HG03108 (cell line): ENCODE measurements at regions not wholly inside any gene's neighbourhood (a gene's known extent, or its start where the extent isn't known, plus 50 kb on each side); places are given as distances from the start of the nearest gene placed in this dataset.
"Not testable (repeated sequence)": the region's sequence is repeated elsewhere in the genome, so short reads cannot be mapped to it uniquely, and the experiment has no call there.

Experiments
- ATAC-seq: cut with Tn5 transposase; IDR thresholded peaks from one replicate; pipeline ENCODE4 v1.9.1; 2021; ENCODE audit warnings: moderate library complexity; ENCODE audit not compliant: unreplicated experiment

GRCh38 chr2:51995293-51995692, 963.4 kb upstream of the NRXN1 start:
- ATAC-seq, result no peak

- ATAC-seq, result no peak
Observed at GRCh38 chr2:51994123-51994763, 962.3 kb upstream of the NRXN1 start.

DNA sequence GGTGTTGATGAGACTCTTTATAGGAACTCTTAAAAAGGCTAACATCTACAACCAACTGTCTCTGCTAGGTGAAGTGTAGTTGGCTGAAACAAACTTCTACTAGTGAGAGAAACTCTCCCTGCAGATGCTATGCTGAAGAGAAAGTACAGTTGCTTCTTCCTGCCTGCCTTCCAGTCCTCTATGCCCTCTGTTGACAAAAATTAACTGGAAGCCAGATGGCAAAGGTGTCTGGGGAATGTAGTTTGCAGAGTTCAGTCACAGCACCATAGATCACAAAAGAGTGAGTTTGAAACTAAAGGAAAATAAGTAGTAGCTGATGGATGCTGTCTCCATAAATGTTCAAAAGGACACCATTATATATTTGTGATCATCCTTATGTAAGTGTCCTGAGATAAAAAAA, 958.8 kb upstream of the NRXN1 start:
- no peak for ATAC-seq

- ATAC-seq, result no peak
Observed at GRCh38 chr2:51986101-51986500, 954.2 kb upstream of the NRXN1 start.

DNA sequence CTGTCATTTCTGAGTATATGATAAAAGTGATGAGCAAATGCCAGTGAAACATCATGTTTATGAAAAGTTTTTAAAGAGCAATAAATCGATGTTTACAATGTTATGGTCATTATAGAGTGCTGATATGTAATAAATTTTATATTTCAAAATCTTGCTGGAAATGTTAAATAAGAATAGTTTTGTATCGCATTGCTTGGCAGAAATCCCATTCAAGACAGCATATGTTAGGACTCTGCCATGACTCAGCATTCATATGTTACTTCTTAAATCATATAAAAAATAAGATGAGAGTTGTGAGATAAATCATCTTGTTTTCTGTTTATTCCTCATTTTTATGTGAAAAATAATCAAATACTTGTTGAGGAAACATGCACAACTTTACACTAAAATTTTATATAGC, 949.9 kb upstream of the NRXN1 start:
- ATAC-seq, result no peak

DNA sequence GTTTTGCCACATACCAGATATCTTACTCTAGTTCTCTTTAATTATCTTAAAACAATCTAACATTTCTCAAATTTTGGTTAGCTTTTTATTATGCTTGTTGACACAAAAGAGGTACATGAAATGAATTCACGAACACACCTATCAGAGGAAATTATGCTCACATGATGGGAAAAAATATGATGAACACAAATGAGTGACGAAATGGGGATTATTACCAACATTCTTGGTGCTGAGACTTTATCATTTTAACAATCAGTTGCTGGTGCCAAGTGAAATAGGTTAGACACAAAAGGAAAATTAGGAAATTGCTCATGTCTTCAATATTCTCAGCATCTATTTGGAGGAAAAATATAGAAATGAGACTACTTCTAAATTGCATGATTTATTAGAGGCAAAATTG, 944.7 kb upstream of the NRXN1 start:
- no peak for ATAC-seq

- no peak for ATAC-seq
Observed at GRCh38 chr2:51971136-51971535, 939.2 kb upstream of the NRXN1 start.

GRCh38 chr2:51969347-51969746, 937.4 kb upstream of the NRXN1 start:
- ATAC-seq, result no peak

DNA sequence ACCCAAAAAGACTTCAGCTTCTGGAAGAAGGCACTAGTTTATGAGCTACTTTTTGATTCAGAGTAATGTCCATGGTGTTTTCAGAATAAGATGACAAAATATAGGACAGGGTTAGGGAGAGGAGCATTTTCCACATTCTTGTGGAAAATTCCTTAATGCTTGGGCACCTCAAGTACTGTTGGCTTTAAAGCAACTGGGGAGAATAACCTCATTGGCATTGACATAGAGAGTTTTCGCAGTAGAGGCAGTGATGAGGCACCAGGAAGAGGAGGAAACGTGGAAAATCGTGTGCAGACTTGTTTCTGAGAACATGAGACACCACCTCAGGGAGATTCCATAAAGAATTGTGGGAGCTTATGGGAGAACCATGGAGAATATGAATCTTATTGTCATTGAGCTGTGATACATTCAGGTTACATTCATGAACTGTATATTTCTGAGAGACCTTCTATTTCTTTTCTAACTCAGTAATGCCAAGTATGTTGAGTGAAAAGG, 929.0 kb upstream of the NRXN1 start:
- no peak for ATAC-seq

GRCh38 chr2:51960281-51960680, 928.3 kb upstream of the NRXN1 start:
- ATAC-seq, result no peak

DNA sequence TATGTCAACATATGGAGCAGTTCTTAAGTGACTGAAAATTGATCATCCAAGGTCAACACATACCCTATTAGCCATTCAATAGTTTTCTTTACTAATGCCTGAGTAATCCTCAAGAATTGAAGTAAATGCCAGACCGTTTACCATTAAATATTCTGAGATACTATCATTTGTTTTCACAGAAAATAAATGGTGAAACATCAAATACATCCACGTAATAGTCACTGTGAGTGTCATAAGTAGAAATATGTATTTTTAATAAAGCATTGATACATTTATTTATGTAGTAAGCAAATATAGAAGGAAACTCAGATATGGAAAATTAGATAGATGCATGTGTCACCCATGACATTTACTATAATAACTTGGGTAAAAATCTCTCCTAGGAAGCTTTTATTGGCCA, 927.8 kb upstream of the NRXN1 start:
- ATAC-seq, result no peak

GRCh38 chr2:51953931-51954330, 922.0 kb upstream of the NRXN1 start:
- ATAC-seq, result no peak

GRCh38 chr2:51921076-51921475, 889.1 kb upstream of the NRXN1 start:
- ATAC-seq, result no peak

- ATAC-seq, result no peak
Observed at GRCh38 chr2:51920509-51920908, 888.6 kb upstream of the NRXN1 start.

- ATAC-seq, result no peak
Observed at GRCh38 chr2:51919395-51919794, 887.5 kb upstream of the NRXN1 start.

- ATAC-seq, result no peak
Observed at GRCh38 chr2:51918113-51918512, 886.2 kb upstream of the NRXN1 start.

DNA sequence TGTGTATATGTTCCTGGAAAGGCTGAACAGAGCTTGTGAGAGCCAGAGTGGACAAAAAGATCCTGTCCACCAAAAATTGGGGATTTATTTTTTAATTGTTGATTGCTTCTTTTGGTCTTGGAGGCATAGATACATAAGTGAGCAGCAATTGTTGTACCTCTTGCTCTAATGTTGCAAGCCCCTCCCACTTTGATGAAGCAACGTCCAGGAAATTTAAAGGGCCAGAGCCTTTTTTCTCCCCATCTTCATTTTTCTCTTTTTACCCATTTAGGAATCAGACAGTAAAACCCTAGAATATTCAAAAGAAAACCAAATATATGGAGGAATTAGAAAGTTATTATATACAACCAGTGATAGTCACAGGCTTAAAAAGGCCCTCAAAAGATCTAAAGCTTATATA, 871.8 kb upstream of the NRXN1 start:
- no peak for ATAC-seq

DNA sequence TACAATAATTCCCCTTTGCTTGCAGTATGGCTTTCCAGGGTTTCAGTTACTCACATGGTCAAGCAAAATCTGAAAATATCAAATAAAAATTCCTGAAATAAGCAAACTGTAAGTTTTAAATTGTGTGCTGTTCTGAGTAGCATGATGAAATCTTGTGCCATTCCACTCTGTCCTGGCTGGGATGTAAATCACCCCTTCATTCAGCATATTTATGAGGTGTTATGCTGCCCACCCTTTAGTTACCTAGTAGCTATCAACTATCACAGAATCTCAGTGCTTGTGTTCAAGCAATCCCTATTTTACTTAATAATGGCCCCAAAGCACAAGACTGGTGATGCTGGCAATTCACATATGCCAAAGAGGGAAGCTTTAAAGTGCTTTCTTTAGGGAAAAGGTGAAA, 867.7 kb upstream of the NRXN1 start:
- ATAC-seq, result no peak

GRCh38 chr2:51894584-51894983, 862.7 kb upstream of the NRXN1 start:
- not testable (repeated sequence) for ATAC-seq

- no peak for ATAC-seq
Observed at GRCh38 chr2:51888120-51888519, 856.2 kb upstream of the NRXN1 start.

DNA sequence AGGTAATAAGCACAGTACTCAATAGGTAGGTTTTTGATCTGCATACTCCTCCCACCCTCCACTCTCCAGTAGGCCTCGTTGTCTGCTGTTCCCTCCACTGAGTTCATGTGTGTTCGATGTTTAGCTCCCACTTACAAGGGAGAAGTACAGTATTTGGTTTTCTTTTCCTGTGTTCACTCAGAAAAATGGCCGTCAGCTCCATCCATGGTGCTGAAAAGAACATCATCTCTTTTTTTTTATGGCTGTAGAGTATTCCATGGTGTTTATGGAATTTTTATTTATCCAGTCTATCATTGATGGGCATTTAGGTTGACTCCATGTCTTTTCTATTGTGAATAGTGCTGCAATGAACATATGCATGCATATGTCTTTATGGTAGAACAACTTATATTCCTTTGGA, 849.7 kb upstream of the NRXN1 start:
- ATAC-seq, result no peak

DNA sequence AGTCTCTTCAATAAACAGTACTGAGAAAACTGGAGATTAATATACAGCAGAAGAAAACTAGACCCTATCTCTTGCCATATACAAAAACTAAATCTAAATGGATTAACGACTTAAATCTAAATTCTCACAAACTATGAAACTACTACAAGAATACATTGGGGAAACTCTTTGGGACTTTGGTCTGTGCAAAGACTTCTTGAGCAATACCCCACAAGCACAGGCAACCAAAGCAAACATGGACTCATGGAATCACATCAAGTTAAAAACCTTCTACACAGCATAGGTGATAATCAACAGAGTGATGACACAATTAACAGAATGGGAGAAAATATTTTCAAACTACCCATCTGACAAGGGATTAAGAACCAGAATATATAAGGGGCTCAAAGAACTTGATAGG, 848.2 kb upstream of the NRXN1 start:
- ATAC-seq, result no peak

DNA sequence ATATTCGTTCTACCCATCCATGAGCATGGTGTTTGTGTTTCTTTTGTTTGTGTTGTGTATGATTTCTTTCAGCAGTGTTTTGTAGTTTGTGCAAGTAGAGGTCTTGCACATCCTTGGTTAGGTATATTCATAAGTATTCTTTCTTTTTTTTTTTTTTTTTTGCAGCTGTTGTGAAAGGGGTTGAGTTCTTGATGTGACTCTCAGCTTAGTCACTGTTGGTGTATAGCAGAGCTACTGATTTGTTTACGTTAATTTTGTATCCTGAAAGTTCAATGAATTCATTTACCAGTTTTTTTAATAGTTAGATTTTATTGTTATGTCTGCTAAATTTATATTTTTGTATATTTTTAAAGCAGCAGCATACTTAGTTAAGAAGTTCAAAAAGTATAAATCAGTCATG, 834.4 kb upstream of the NRXN1 start:
- ATAC-seq, result no peak
